NB4 (cell line): ENCODE measurements at regions not wholly inside any gene's neighbourhood (a gene's known extent, or its start where the extent isn't known, plus 50 kb on each side); places are given as distances from the start of the nearest gene placed in this dataset.

Experiments
- POLR2A ChIP-seq: IDR thresholded peaks from 2 replicates; pipeline ENCODE4 v1.6.1; 2011; ENCODE audit warnings: mild to moderate bottlenecking; ENCODE audit not compliant: insufficient read length; ENCODE audit errors: extremely low read depth
- TF ChIP-seq, protein P1 (sequence below): IDR thresholded peaks from one replicate; pipeline ENCODE4 v1.5.1; 2012; ENCODE audit warnings: low read depth, low read length

DNA sequence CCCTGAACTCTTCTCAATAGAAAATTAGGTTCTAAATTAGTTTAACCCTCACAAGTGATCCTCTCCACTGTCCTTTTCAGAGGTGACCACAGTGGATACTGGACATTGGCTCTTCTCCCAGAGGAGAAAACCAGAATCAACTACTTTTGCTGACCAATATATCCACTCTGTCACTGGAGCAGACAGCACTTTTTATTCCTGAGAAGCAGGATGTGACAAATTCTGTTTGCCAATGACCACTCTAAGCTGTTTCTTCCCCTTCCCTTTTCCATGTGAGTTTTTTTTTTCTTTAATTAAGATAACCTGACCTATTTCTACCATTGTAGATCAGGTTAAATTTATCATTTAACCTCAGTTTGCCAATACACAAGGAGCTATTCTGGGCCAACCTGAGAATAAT is 79.7 kb upstream of the ZNF280D start:
- TF ChIP-seq, protein P1, sequence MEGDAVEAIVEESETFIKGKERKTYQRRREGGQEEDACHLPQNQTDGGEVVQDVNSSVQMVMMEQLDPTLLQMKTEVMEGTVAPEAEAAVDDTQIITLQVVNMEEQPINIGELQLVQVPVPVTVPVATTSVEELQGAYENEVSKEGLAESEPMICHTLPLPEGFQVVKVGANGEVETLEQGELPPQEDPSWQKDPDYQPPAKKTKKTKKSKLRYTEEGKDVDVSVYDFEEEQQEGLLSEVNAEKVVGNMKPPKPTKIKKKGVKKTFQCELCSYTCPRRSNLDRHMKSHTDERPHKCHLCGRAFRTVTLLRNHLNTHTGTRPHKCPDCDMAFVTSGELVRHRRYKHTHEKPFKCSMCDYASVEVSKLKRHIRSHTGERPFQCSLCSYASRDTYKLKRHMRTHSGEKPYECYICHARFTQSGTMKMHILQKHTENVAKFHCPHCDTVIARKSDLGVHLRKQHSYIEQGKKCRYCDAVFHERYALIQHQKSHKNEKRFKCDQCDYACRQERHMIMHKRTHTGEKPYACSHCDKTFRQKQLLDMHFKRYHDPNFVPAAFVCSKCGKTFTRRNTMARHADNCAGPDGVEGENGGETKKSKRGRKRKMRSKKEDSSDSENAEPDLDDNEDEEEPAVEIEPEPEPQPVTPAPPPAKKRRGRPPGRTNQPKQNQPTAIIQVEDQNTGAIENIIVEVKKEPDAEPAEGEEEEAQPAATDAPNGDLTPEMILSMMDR: no peak
- no peak for TF ChIP-seq POLR2A
